HAP-1 (cell line): ENCODE measurements at regions not wholly inside any gene's neighbourhood (a gene's known extent, or its start where the extent isn't known, plus 50 kb on each side); places are given as distances from the start of the nearest gene placed in this dataset.
"Not testable (repeated sequence)": the region's sequence is repeated elsewhere in the genome, so short reads cannot be mapped to it uniquely, and the experiment has no call there.

ENCODE experiments used
- DNase-seq, 2 experiments: peaks; one replicate each; pipeline ENCODE4 v3.0.0-alpha.2; 2016 to 2020; ENCODE audit warnings: low spot score in 2 of 2
- H3K27me3 ChIP-seq: fragments of 250-450 bp; sonication (Bioruptor Pico); 2 replicates; pipeline ENCODE4 v1.5.1; 2020; ENCODE audit warnings: low read depth, mild to moderate bottlenecking, moderate library complexity
- H3K36me3 ChIP-seq: fragments of 250-450 bp; sonication (Bioruptor Pico); replicated peaks from 2 replicates; pipeline ENCODE4 v1.5.1; 2020; ENCODE audit warnings: mild to moderate bottlenecking
- H3K4me1 ChIP-seq: fragments of 250-450 bp; sonication (Bioruptor Pico); 2 replicates; pipeline ENCODE4 v1.5.1; 2020; ENCODE audit warnings: mild to moderate bottlenecking
- H3K4me3 ChIP-seq: fragments of 250-450 bp; sonication (Bioruptor Pico); 2 replicates; pipeline ENCODE4 v1.5.1; 2020; ENCODE audit warnings: mild to moderate bottlenecking, moderate library complexity
- H3K9me3 ChIP-seq: fragments of 250-450 bp; sonication (Bioruptor Pico); 2 replicates; pipeline ENCODE4 v1.5.1; 2020; ENCODE audit warnings: mild to moderate bottlenecking, moderate library complexity
- in situ Hi-C: fragments of 300-500 bp; cut with MboI; formaldehyde crosslinking; loops from 3 replicates; pipeline ENCODE4 v1.14.3; 2020; ENCODE audit warnings: low sequenced_read_pairs, inconsistent platforms, mixed read lengths

DNA sequence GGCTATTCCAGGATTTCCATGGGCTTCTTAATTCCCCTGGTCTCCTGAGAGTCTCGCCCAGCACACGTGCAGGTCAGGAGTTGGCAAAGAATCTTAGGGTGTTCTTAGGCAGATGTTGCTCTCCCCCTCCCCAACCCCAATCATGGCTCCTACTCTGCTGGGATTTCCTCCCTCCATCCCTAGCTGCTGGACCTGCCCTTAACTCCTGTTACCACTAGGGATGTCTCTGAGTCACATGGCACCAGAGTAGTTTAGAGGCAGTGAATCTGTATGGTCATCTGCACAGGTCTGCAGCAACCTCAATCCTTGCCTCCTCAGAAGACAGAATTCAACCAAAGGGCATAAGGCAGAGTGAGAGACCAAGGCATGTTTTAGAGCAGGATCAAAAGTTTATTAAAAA lies 51.8 kb upstream of the CHST3 start:
- Histone ChIP-seq H3K27me3 (peaks cover 3% of the 10 kb centered on the region; the same call in 1 of the 2 replicates), H3K4me1 (peaks cover 6% of the 10 kb centered on the region), H3K4me3 (no peak overlapping the region), H3K36me3 (no peaks in the 10 kb centered on the region), H3K9me3 (no peaks in the 10 kb centered on the region)
- no peak for DNase-seq
- in situ Hi-C loops: loop anchor here (25.0 kb wide), 1 partner anchor 425 kb away; no protein-coding TSS in a partner anchor

DNA sequence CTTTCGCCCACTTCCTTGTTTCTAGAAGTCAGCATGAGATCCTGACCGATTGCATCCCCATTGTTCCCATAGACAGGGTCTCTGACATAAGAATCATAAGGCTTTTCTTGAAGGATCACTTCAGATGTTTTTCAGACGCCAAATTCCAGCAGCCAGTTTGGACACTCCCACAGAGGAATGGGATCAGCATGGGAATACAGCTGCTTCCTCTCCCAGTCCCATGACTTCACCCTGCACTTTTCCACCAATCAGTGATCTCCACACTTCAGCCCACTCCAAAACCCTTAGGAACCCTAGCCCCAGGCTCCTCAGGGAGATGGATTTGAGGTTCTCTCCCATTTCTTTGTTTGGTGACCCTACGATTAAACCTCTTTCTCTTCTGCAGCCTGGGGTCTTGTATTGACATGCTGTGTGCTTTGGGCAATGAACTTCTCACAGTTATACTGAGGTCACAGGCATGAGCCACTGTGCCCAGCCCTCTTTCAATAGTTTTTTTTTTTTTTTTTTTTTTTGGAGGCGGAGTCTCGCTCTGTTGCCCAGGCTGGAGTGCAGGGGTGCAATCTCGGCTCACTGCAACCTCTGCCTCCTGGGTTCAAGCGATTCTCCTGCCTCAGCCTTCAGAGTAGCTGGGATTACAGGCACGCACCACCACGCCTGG lies 52.8 kb upstream of the CHST3 start:
- H3K36me3 ChIP-seq: no peaks in the 10 kb centered on the region
- no peaks in the 10 kb centered on the region for H3K9me3 ChIP-seq
- no peaks in the 10 kb centered on the region for H3K4me1 ChIP-seq
- in situ Hi-C loops: loop anchor here (25.0 kb wide), 1 partner anchor 426 kb away; no protein-coding TSS in a partner anchor
- H3K27me3 ChIP-seq: no peaks in the 10 kb centered on the region
- no peak for DNase-seq
- no peak overlapping the region for H3K4me3 ChIP-seq

DNA sequence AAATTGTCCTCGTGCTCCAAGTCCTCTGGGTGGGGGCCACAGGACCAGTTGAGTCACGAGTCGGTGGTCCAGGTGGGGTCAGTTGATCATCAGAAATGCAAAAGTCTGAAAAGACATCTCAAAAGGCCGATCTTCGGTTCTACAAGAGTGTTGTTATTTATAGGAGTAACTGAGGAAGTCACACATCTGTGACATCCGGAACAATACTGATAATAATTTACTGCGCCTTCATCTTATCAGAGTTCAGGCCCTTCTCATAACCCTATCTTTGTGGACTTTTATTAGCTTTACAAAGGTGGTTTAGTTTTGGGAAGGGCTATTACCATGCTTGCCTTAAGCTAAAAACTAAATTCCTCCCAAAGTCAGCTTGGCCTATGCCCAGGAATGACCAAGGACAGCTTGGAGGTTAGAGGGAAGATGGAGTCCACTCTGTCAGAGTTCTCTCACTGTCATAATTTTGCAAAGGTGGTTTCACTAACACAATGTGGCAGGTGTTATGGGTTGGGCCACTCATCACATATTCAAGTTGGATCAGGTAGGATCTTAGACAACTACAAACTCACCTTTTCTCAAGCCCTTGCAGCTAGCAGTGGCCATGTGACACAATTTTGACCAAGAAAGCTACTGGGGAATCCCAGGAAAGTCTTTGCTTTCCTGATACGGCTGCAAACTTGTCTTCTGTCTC lies 54.7 kb upstream of the CHST3 start:
- no peaks in the 10 kb centered on the region for H3K9me3 ChIP-seq
- in situ Hi-C loops: loop anchor here (25.0 kb wide), 1 partner anchor 428 kb away; no protein-coding TSS in a partner anchor
- H3K27me3 ChIP-seq: no peaks in the 10 kb centered on the region
- no peaks in the 10 kb centered on the region for H3K36me3 ChIP-seq
- H3K4me1 ChIP-seq: no peaks in the 10 kb centered on the region
- DNase-seq: no peak
- H3K4me3 ChIP-seq: no peak overlapping the region

DNA sequence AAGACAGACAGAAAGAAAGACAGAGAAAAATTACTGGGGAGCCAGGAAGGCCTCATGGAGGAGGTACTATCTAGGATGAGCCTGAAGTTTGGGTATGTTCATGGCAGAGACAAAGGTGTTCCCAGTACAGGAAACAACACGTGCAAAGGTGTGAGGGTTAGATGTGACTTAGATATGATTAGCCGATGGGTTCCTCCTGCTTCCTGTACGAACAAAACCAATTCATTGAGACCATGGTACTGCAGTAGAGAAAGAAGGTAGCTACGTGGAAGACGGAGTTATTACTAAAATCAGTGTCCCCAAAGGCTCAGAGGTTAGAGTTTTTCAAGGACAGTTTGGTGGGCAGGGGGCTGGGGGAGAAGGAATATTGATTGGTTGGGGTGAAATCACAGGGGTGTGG lies 55.2 kb upstream of the CHST3 start:
- no peaks in the 10 kb centered on the region for H3K36me3 ChIP-seq
- no peaks in the 10 kb centered on the region for H3K27me3 ChIP-seq
- no peaks in the 10 kb centered on the region for H3K9me3 ChIP-seq
- in situ Hi-C loops: loop anchor here (25.0 kb wide), 1 partner anchor 428 kb away; no protein-coding TSS in a partner anchor
- H3K4me3 ChIP-seq: no peak overlapping the region
- H3K4me1 ChIP-seq: no peaks in the 10 kb centered on the region
- DNase-seq: no peak

DNA sequence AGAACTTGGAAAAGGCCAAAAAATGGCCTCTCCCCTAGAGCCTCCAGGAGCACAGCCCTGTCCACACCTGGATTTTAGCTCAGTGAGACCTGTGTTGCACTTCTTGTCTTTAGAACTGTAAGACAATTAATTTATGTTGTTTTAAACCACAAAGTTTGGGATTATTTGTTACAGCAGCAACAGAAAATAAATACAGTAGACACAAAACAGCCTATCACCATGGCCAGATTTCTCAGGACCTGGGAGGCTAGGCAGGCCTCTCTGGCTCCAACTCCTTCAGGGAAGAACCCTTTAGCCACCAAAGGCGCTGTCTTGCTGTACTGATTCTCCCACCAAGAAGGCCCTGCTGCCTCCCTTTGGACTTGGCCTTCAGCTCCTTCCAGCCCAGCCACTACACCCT lies 54.1 kb upstream of the PSAP start:
- H3K36me3 ChIP-seq: no peaks in the 10 kb centered on the region
- H3K4me1 ChIP-seq: no peaks in the 10 kb centered on the region
- in situ Hi-C loops: loop anchor here (25.0 kb wide), 1 partner anchor 432 kb away; no protein-coding TSS in a partner anchor

DNA sequence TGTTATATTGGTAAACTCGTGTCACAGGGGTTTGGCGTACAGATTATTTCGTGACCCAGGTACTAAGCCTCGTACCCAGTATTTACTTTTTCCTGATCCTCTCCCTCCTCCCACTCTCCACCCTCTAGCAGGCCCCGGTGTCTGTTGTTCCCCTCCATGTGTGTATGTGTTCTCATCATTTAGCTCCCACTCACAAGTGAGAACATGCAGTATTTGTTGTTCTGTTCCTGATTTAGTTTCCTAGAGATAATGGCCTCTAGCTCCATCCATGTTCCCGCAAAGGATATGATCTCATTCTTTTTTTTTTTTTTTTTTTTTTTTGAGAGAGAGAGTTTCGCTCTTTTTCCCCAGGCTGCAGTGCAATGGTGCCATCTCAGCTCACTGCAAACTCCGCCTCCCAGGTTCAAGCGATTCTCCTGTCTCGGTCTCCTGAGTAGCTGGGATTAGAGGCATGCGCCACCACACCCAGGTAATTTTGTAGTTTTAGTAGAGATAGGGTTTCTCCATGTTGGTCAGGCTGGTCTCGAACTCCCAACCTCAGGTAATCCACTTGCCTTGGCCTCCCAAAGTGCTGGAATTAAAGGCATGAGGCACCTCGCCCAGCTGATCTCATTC lies 52.7 kb upstream of the PSAP start:
- in situ Hi-C loops: loop anchor here (25.0 kb wide), 1 partner anchor 434 kb away; no protein-coding TSS in a partner anchor
- H3K4me1 ChIP-seq, H3K9me3 ChIP-seq, H3K4me3 ChIP-seq, DNase-seq, H3K27me3 ChIP-seq, H3K36me3 ChIP-seq: not testable (repeated sequence)

More for the DNA sequence above, 54.1 kb upstream of the PSAP start:
- no peak overlapping the region for H3K4me3 ChIP-seq
- no peaks in the 10 kb centered on the region for H3K27me3 ChIP-seq
- no peak for DNase-seq
- H3K9me3 ChIP-seq: no peaks in the 10 kb centered on the region

DNA sequence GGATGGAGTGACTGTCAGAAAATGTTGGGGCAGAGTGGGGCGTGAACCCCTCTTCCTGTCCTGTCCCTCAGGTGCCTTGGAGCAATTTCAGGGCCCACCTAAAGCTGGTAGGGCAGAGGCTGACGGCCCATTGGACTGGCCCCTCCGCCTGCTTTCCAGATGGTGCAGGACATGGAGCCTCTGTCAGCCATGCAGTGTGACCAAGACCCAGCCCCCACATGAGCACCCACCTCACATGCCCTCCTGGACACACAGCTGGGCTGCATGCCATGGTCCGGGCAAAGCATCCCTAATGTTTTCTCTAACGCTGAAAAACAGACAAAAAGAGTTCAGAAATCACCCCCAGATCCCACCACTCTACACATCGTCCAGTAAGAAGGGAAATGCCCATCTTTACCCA lies 51.3 kb upstream of the PSAP start:
- no peak overlapping the region for H3K4me3 ChIP-seq
- no peaks in the 10 kb centered on the region for H3K4me1 ChIP-seq
- H3K27me3 ChIP-seq: no peaks in the 10 kb centered on the region
- no peaks in the 10 kb centered on the region for H3K9me3 ChIP-seq
- in situ Hi-C loops: loop anchor here (25.0 kb wide), 1 partner anchor 435 kb away; no protein-coding TSS in a partner anchor
- DNase-seq: no peak
- H3K36me3 ChIP-seq: no peaks in the 10 kb centered on the region
